OCI-LY1 (cell line): ENCODE measurements at regions not wholly inside any gene's neighbourhood (a gene's known extent, or its start where the extent isn't known, plus 50 kb on each side); places are given as distances from the start of the nearest gene placed in this dataset.

Source experiments
- H2AFZ ChIP-seq: fragments of 200-600 bp; sonication (generic), shearing (Covaris generic); 2 replicates; pipeline ENCODE4 v1.6.0; 2014; ENCODE audit warnings: antibody characterized with exemption, mild to moderate bottlenecking, low read length
- H3F3A ChIP-seq: fragments of 200-600 bp; sonication (generic), shearing (Covaris generic); 2 replicates; pipeline ENCODE4 v1.6.0; 2014; ENCODE audit warnings: mild to moderate bottlenecking, antibody characterized with exemption, low read length, moderate library complexity; ENCODE audit not compliant: insufficient read depth
- H3K27ac ChIP-seq: fragments of 200-600 bp; sonication (generic); 2 replicates; pipeline ENCODE4 v1.5.1; 2014; ENCODE audit warnings: low read length, mixed run types, mild to moderate bottlenecking, low read depth; ENCODE audit not compliant: poor library complexity, severe bottlenecking
- H3K27me3 ChIP-seq: fragments of 200-600 bp; sonication (generic); 2 replicates; pipeline ENCODE4 v1.6.0; 2014; ENCODE audit warnings: antibody characterized with exemption, mild to moderate bottlenecking, low read length, moderate library complexity; ENCODE audit not compliant: insufficient read depth
- H3K36me3 ChIP-seq: fragments of 200-600 bp; sonication (generic); 2 replicates; pipeline ENCODE4 v1.6.1; 2014; ENCODE audit warnings: mild to moderate bottlenecking, antibody characterized with exemption, low read length, moderate library complexity, mixed read lengths; ENCODE audit not compliant: insufficient read depth
- H3K4me1 ChIP-seq: fragments of 200-600 bp; sonication (generic); 2 replicates; pipeline ENCODE4 v1.5.1; 2014; ENCODE audit warnings: mild to moderate bottlenecking, low read length, moderate library complexity; ENCODE audit not compliant: insufficient read depth, severe bottlenecking
- H3K4me2 ChIP-seq: fragments of 200-600 bp; sonication (generic), shearing (Covaris generic); 2 replicates; pipeline ENCODE4 v1.6.1; 2014; ENCODE audit warnings: low read length
- H3K4me3 ChIP-seq: fragments of 200-600 bp; sonication (generic); 2 replicates; pipeline ENCODE4 v1.5.1; 2014; ENCODE audit warnings: low read length, low read depth, mild to moderate bottlenecking, mixed read lengths; ENCODE audit not compliant: poor library complexity, severe bottlenecking
- H3K79me2 ChIP-seq: fragments of 200-600 bp; shearing (Covaris generic); 2 replicates; pipeline ENCODE4 v1.6.1; 2016; ENCODE audit warnings: mixed run types, low read length, mixed read lengths; ENCODE audit not compliant: insufficient read depth
- H3K9ac ChIP-seq: fragments of 200-600 bp; sonication (generic), shearing (Covaris generic); 2 replicates; pipeline ENCODE4 v1.6.1; 2014; ENCODE audit warnings: mild to moderate bottlenecking, low read length, mixed read lengths
- H3K9me2 ChIP-seq: fragments of 200-600 bp; sonication (generic), shearing (Covaris generic); 2 replicates; pipeline ENCODE4 v1.6.1; 2014; ENCODE audit warnings: low read depth, mild to moderate bottlenecking, low read length, mixed read lengths
- H3K9me3 ChIP-seq: fragments of 200-600 bp; shearing (Covaris generic); 2 replicates; pipeline ENCODE4 v1.6.1; 2014; ENCODE audit warnings: low read length, mixed read lengths
- H4K20me1 ChIP-seq: fragments of 200-600 bp; sonication (generic), shearing (Covaris generic); 2 replicates; pipeline ENCODE4 v1.6.0; 2016; ENCODE audit warnings: mild to moderate bottlenecking, low read length; ENCODE audit not compliant: insufficient read depth
- CTCF ChIP-seq: fragments of 200-600 bp; sonication (generic), shearing (Covaris generic); IDR thresholded peaks from 2 replicates; pipeline ENCODE4 v1.5.1; 2017; ENCODE audit warnings: mild to moderate bottlenecking, antibody characterized with exemption, low read length, moderate library complexity, mixed read lengths
- EZH2 ChIP-seq: fragments of 200-600 bp; sonication (generic), shearing (Covaris generic); IDR thresholded peaks from 2 replicates; pipeline ENCODE4 v1.8.0; 2017; ENCODE audit warnings: borderline replicate concordance, mixed run types, mild to moderate bottlenecking, antibody characterized with exemption, low read length, moderate library complexity, mixed read lengths

- Histone ChIP-seq H2AFZ (no peak overlapping the region), H3K9ac (no peak overlapping the region), H3K79me2 (no peaks in the 10 kb centered on the region), H3K9me3 (no peaks in the 10 kb centered on the region), H3K27ac (no peak overlapping the region), H3K4me2 (no peak overlapping the region), H3K27me3 (no peaks in the 10 kb centered on the region), H3K9me2 (no peaks in the 10 kb centered on the region), H3K36me3 (no peaks in the 10 kb centered on the region), H3F3A (no peaks in the 10 kb centered on the region), H3K4me3 (no peak overlapping the region), H4K20me1 (no peaks in the 10 kb centered on the region), H3K4me1 (no peaks in the 10 kb centered on the region)
- no peak for TF ChIP-seq CTCF
- TF ChIP-seq EZH2, result no peak
These were observed 78.6 kb upstream of the MAGI2 start for GRCh38 chr7:79531905-79532664.

- no peak overlapping the region for H3K4me3 ChIP-seq
- no peaks in the 10 kb centered on the region for H4K20me1 ChIP-seq
- TF ChIP-seq EZH2, result no peak
- TF ChIP-seq CTCF, result no peak
- H3K36me3 ChIP-seq, result no peaks in the 10 kb centered on the region
- no peak overlapping the region for H3K9ac ChIP-seq
- no peak overlapping the region for H3K27ac ChIP-seq
- no peak overlapping the region for H3K4me2 ChIP-seq
- no peak overlapping the region for H2AFZ ChIP-seq
- no peaks in the 10 kb centered on the region for H3K9me2 ChIP-seq
- H3F3A ChIP-seq, result no peaks in the 10 kb centered on the region
- no peaks in the 10 kb centered on the region for H3K4me1 ChIP-seq
- no peaks in the 10 kb centered on the region for H3K9me3 ChIP-seq
- no peaks in the 10 kb centered on the region for H3K79me2 ChIP-seq
- no peaks in the 10 kb centered on the region for H3K27me3 ChIP-seq
These were observed 77.6 kb upstream of the MAGI2 start for GRCh38 chr7:79531116-79531515.

GRCh38 chr7:79529881-79530235, 76.4 kb upstream of the MAGI2 start:
- no peaks in the 10 kb centered on the region for H3K36me3 ChIP-seq
- no peaks in the 10 kb centered on the region for H3K27me3 ChIP-seq
- no peaks in the 10 kb centered on the region for H3F3A ChIP-seq
- no peaks in the 10 kb centered on the region for H3K9me3 ChIP-seq
- no peak overlapping the region for H3K4me3 ChIP-seq
- H3K79me2 ChIP-seq, result no peaks in the 10 kb centered on the region
- no peaks in the 10 kb centered on the region for H3K4me1 ChIP-seq
- H2AFZ ChIP-seq, result no peak overlapping the region
- no peak overlapping the region for H3K4me2 ChIP-seq
- no peak for TF ChIP-seq EZH2
- TF ChIP-seq CTCF, result no peak
- H3K9me2 ChIP-seq, result no peaks in the 10 kb centered on the region
- no peaks in the 10 kb centered on the region for H4K20me1 ChIP-seq
- no peak overlapping the region for H3K9ac ChIP-seq
- no peak overlapping the region for H3K27ac ChIP-seq
